Lung (tissue), 11 donors: ENCODE measurements at regions not wholly inside any gene's neighbourhood (a gene's known extent, or its start where the extent isn't known, plus 50 kb on each side); places are given as distances from the start of the nearest gene placed in this dataset.

Experiments used
- ATAC-seq: fragments of 200-7000 bp; cut with Tn5 transposase; one replicate; pipeline ENCODE4 v1.9.1; 2020; ENCODE audit warnings: moderate number of reproducible peaks; ENCODE audit not compliant: insufficient read depth, low FRiP score
- DNase-seq, 3 donors: peaks; one replicate each; pipeline ENCODE4 v3.0.0-alpha.2; 2013 to 2017
- H3K27ac ChIP-seq, 2 donors: one replicate each; pipeline ENCODE4 v1.5.1; 2013; ENCODE audit warnings: mild to moderate bottlenecking in 2 of 2, moderate library complexity in 2 of 2, control low read depth in 1 of 2, inconsistent platforms in 1 of 2, low read depth in 1 of 2, low read length in 1 of 2
- H3K27me3 ChIP-seq, 3 donors: one replicate each; pipeline ENCODE4 v1.5.1; 2013; ENCODE audit warnings: low read length in 2 of 3; ENCODE audit not compliant: control insufficient read depth in 3 of 3, insufficient read depth in 3 of 3
- H3K36me3 ChIP-seq, 4 donors: one replicate each; pipeline ENCODE4 v1.5.1; 2013; ENCODE audit warnings: low read length in 4 of 4, mild to moderate bottlenecking in 1 of 4, moderate library complexity in 1 of 4; ENCODE audit not compliant: control insufficient read depth in 4 of 4, insufficient read depth in 4 of 4
- H3K4me1 ChIP-seq, 5 donors: one replicate each; pipeline ENCODE4 v1.5.1; 2013; ENCODE audit warnings: low read length in 5 of 5, mild to moderate bottlenecking in 2 of 5, moderate library complexity in 1 of 5; ENCODE audit not compliant: control insufficient read depth in 5 of 5, insufficient read depth in 5 of 5
- H3K4me3 ChIP-seq: one replicate; pipeline ENCODE4 v1.5.1; 2013; ENCODE audit warnings: mild to moderate bottlenecking, control low read depth, moderate library complexity
- H3K9ac ChIP-seq, 2 donors: one replicate each; pipeline ENCODE4 v1.5.1; 2013; ENCODE audit warnings: low read length in 2 of 2, control low read depth in 1 of 2; ENCODE audit not compliant: insufficient read depth in 1 of 2
- H3K9me3 ChIP-seq, 4 donors: one replicate each; pipeline ENCODE4 v1.5.1; 2013; ENCODE audit warnings: low read length in 3 of 4, mild to moderate bottlenecking in 1 of 4, moderate library complexity in 1 of 4; ENCODE audit not compliant: control insufficient read depth in 4 of 4, insufficient read depth in 3 of 4
- CTCF ChIP-seq: IDR thresholded peaks from 2 replicates; pipeline ENCODE4 v1.5.1; 2012; ENCODE audit warnings: mild to moderate bottlenecking; ENCODE audit errors: control extremely low read depth, extremely low read depth
- WGBS, 2 donors: extraction: QIAGEN DNeasy Blood & Tissue Kit; methylation state at CpG; one replicate each; pipeline ENCODE4 v1.1.7; 2013; 5-methylcytosine and 5-hydroxymethylcytosine counted together
- donor health status: control.
- donor health status: control.
- donor health status: Bipolar disorder and iron deficiency.
- donor health status: healthy.
- donor health status: DM: yes; HTN: yes; CAD: no.

- no peak for TF ChIP-seq CTCF
- Histone ChIP-seq H3K4me3 (no peak overlapping the region), H3K27ac (no peak overlapping the region), H3K9me3 (no peaks in the 10 kb centered on the region), H3K4me1 (peaks cover 0 to 3% (median 0%) of the 10 kb centered on the region in 5 donors), H3K36me3 (no peaks in the 10 kb centered on the region), H3K9ac (no peak overlapping the region), H3K27me3 (no peaks in the 10 kb centered on the region)
- DNase-seq (no peak), ATAC-seq (no peak)
- WGBS, 2 donors: 79 to 86% methylated on average over 5 of the region's 5 CpGs
Observed at GRCh38 chr2:56713161-56713676, 529.4 kb downstream of the CCDC85A start.

- no peak for DNase-seq
Observed at GRCh38 chr2:56713978-56714377, 530.2 kb downstream of the CCDC85A start.

GRCh38 chr2:56714400-56714799 lies 530.6 kb downstream of the CCDC85A start:
- H3K27ac ChIP-seq: no peak overlapping the region
- TF ChIP-seq CTCF: no peak
- 77 to 85% methylated on average over 7 of the region's 7 CpGs for WGBS, 2 donors

More at GRCh38 chr2:56713978-56714377, 530.2 kb downstream of the CCDC85A start:
- Histone ChIP-seq H3K9me3 (no peaks in the 10 kb centered on the region), H3K36me3 (no peaks in the 10 kb centered on the region), H3K4me3 (no peak overlapping the region), H3K27me3 (no peaks in the 10 kb centered on the region), H3K27ac (no peak overlapping the region), H3K9ac (no peak overlapping the region), H3K4me1 (peaks cover 0 to 3% (median 0%) of the 10 kb centered on the region in 5 donors)
- TF ChIP-seq CTCF: no peak
- ATAC-seq: no peak
- WGBS, 2 donors: 90 to 92% methylated on average over 1 of the region's 1 CpG

GRCh38 chr2:56715683-56716082 lies 531.9 kb downstream of the CCDC85A start:
- Histone ChIP-seq H3K36me3 (no peaks in the 10 kb centered on the region), H3K4me3 (no peak overlapping the region), H3K4me1 (peaks cover 0 to 3% (median 0%) of the 10 kb centered on the region in 5 donors), H3K27me3 (no peaks in the 10 kb centered on the region), H3K9me3 (no peaks in the 10 kb centered on the region), H3K9ac (no peak overlapping the region), H3K27ac (no peak overlapping the region)
- no peak for ATAC-seq
- WGBS, 2 donors: 58 to 62% methylated on average over 3 of the region's 3 CpGs
- TF ChIP-seq CTCF: no peak
- no peak for DNase-seq

More at GRCh38 chr2:56714400-56714799, 530.6 kb downstream of the CCDC85A start:
- ATAC-seq (no peak), DNase-seq (no peak)
- Histone ChIP-seq H3K4me1 (peaks cover 0 to 3% (median 0%) of the 10 kb centered on the region in 5 donors), H3K27me3 (no peaks in the 10 kb centered on the region), H3K36me3 (no peaks in the 10 kb centered on the region), H3K9ac (no peak overlapping the region), H3K4me3 (no peak overlapping the region), H3K9me3 (no peaks in the 10 kb centered on the region)
